Keratinocyte (primary cell): ENCODE measurements at regions not wholly inside any gene's neighbourhood (a gene's known extent, or its start where the extent isn't known, plus 50 kb on each side); places are given as distances from the start of the nearest gene placed in this dataset.

Source experiments
- DNase-seq: peaks from one replicate; pipeline ENCODE4 v3.0.0-alpha.2; 2011; ENCODE audit warnings: low read depth, missing footprints, low spot score
- FAIRE-seq: peaks from 2 replicates; lab custom pipeline; 2011; peaks lifted over from hg19 to GRCh38; lab: Jason Lieb, UNC
- H2AFZ ChIP-seq: 2 replicates; pipeline ENCODE4 v1.6.0; 2012; ENCODE audit warnings: low read length, control low read depth, inconsistent platforms; ENCODE audit not compliant: control insufficient read depth
- H3K27ac ChIP-seq: 2 replicates; pipeline ENCODE4 v1.5.1; 2011; ENCODE audit warnings: low read length; ENCODE audit not compliant: control insufficient read depth, insufficient read depth
- H3K27me3 ChIP-seq: 3 replicates; pipeline ENCODE4 v1.6.0; 2011; ENCODE audit warnings: low read length; ENCODE audit not compliant: control insufficient read depth, insufficient read depth; ENCODE audit errors: extremely low read depth
- H3K36me3 ChIP-seq, 2 experiments: 2 replicates in 1 of 2; 3 replicates in 1 of 2; pipeline ENCODE4 v1.5.1; 2011; ENCODE audit warnings: low read length in 2 of 2, mild to moderate bottlenecking in 1 of 2; ENCODE audit not compliant: control insufficient read depth in 2 of 2, insufficient read depth in 2 of 2; ENCODE audit errors: extremely low read depth in 1 of 2
- H3K4me1 ChIP-seq: 3 replicates; pipeline ENCODE4 v1.5.1; 2011; ENCODE audit warnings: low read length; ENCODE audit not compliant: control insufficient read depth, insufficient read depth; ENCODE audit errors: extremely low read depth
- H3K4me2 ChIP-seq: 3 replicates; pipeline ENCODE4 v1.6.0; 2011; ENCODE audit warnings: low read depth, low read length; ENCODE audit not compliant: control insufficient read depth, insufficient read depth; ENCODE audit errors: extremely low read depth
- H3K4me3 ChIP-seq, 3 experiments: fragments of 200-600 bp in 1 of 3; sonication (generic) in 1 of 3; 2 replicates in 2 of 3; 3 replicates in 1 of 3; pipeline ENCODE4 v1.5.1; 2011 to 2016; ENCODE audit warnings: low read length in 3 of 3, mild to moderate bottlenecking in 3 of 3, control low read depth in 2 of 3, inconsistent platforms in 1 of 3, low read depth in 1 of 3, mixed read lengths in 1 of 3, mixed run types in 1 of 3, moderate library complexity in 1 of 3; ENCODE audit not compliant: control insufficient read depth in 2 of 3, insufficient read depth in 2 of 3; ENCODE audit errors: extremely low read depth in 1 of 3
- H3K79me2 ChIP-seq: 2 replicates; pipeline ENCODE4 v1.6.0; 2012; ENCODE audit warnings: low read length; ENCODE audit not compliant: control insufficient read depth, insufficient read depth
- H3K9ac ChIP-seq: 3 replicates; pipeline ENCODE4 v1.6.0; 2011; ENCODE audit warnings: low read length; ENCODE audit not compliant: control insufficient read depth, insufficient read depth; ENCODE audit errors: extremely low read depth
- H3K9me1 ChIP-seq: 3 replicates; pipeline ENCODE4 v1.6.0; 2011; ENCODE audit warnings: low read length; ENCODE audit not compliant: control insufficient read depth, insufficient read depth; ENCODE audit errors: extremely low read depth
- H3K9me3 ChIP-seq: 2 replicates; pipeline ENCODE4 v1.5.1; 2012; ENCODE audit warnings: low read depth, low read length; ENCODE audit not compliant: control insufficient read depth
- H4K20me1 ChIP-seq: 3 replicates; pipeline ENCODE4 v1.6.0; 2011; ENCODE audit warnings: low read length; ENCODE audit not compliant: control insufficient read depth, insufficient read depth; ENCODE audit errors: extremely low read depth
- CTCF ChIP-seq, 3 experiments: IDR thresholded peaks in 1 of 3; conservative IDR thresholded peaks in 1 of 3; optimal IDR thresholded peaks in 1 of 3; 2 replicates in 2 of 3; 3 replicates in 1 of 3; pipeline versions ENCODE3 to v1.5.1; 2011; ENCODE audit warnings: low read length in 3 of 3, mild to moderate bottlenecking in 3 of 3, moderate library complexity in 2 of 3, control low read depth in 1 of 3, inconsistent platforms in 1 of 3; ENCODE audit not compliant: insufficient read depth in 2 of 3; ENCODE audit errors: extremely low read depth in 1 of 3
- EZH2 ChIP-seq: IDR thresholded peaks from one replicate; pipeline ENCODE4 v1.6.1; 2012; ENCODE audit warnings: inconsistent platforms, mild to moderate bottlenecking, low read length, moderate library complexity
- dilution Hi-C: fragments of 300-500 bp; cut with MboI; formaldehyde crosslinking; loops from one replicate; pipeline ENCODE4 v1.7.0; 2020; ENCODE audit warnings: low sequenced_read_pairs; ENCODE audit not compliant: extremely low pct_ligation_motif_present

- no peak overlapping the region for H3K9ac ChIP-seq
- no peaks in the 10 kb centered on the region for H4K20me1 ChIP-seq
- DNase-seq (no peak), FAIRE-seq (no peak)
- no peak for TF ChIP-seq EZH2
- TF ChIP-seq CTCF (optimal IDR thresholded peaks at IDR 0.05 in 1 of 3, IDR thresholded peaks at IDR 0.05 in 1 of 3, conservative IDR thresholded peaks at IDR 0.05 in 1 of 3; ENCODE audit: extremely low read depth in 1 of 3, insufficient read depth in 2 of 3, low read length in 3 of 3), result no peak
- H3K9me1 ChIP-seq, result no peaks in the 10 kb centered on the region
- H2AFZ ChIP-seq, result no peak overlapping the region
- no peak overlapping the region for H3K4me3 ChIP-seq
- peaks cover 2% of the 10 kb centered on the region for H3K9me3 ChIP-seq
- H3K4me1 ChIP-seq, result no peaks in the 10 kb centered on the region
- no peaks in the 10 kb centered on the region for H3K79me2 ChIP-seq
- dilution Hi-C loops, result no loop called here
- H3K4me2 ChIP-seq, result no peak overlapping the region
- H3K27ac ChIP-seq, result no peak overlapping the region
- H3K36me3 ChIP-seq, result no peaks in the 10 kb centered on the region
- no peaks in the 10 kb centered on the region for H3K27me3 ChIP-seq
These were observed 1211.0 kb downstream of the TYW1 start for GRCh38 chr7:68207676-68208075.

GRCh38 chr7:68209486-68209885 is 1212.9 kb downstream of the TYW1 start:
- H3K4me1 ChIP-seq, result no peaks in the 10 kb centered on the region
- no peak overlapping the region for H2AFZ ChIP-seq
- dilution Hi-C loops, result no loop called here
- no peak overlapping the region for H3K27ac ChIP-seq
- H3K9ac ChIP-seq, result no peak overlapping the region
- H3K27me3 ChIP-seq, result no peaks in the 10 kb centered on the region
- no peak overlapping the region for H3K4me2 ChIP-seq
- H3K36me3 ChIP-seq, result no peaks in the 10 kb centered on the region
- no peaks in the 10 kb centered on the region for H3K79me2 ChIP-seq
- FAIRE-seq, result no peak
- no peaks in the 10 kb centered on the region for H3K9me1 ChIP-seq
- H4K20me1 ChIP-seq, result no peaks in the 10 kb centered on the region
- DNase-seq, result no peak
- H3K4me3 ChIP-seq, result no peak overlapping the region
- H3K9me3 ChIP-seq, result peaks cover 2% of the 10 kb centered on the region
- TF ChIP-seq EZH2 (no peak), CTCF (optimal IDR thresholded peaks at IDR 0.05 in 1 of 3, IDR thresholded peaks at IDR 0.05 in 1 of 3, conservative IDR thresholded peaks at IDR 0.05 in 1 of 3; ENCODE audit: extremely low read depth in 1 of 3, insufficient read depth in 2 of 3, low read length in 3 of 3) (no peak)
